GM12878 (cell line): ENCODE measurements at regions not wholly inside any gene's neighbourhood (a gene's known extent, or its start where the extent isn't known, plus 50 kb on each side); places are given as distances from the start of the nearest gene placed in this dataset.

ENCODE experiments used
- ATAC-seq: fragments of 200-7000 bp; cut with Tn5 transposase; 3 replicates; pipeline ENCODE4 v1.9.1; 2020; ENCODE audit warnings: mild to moderate bottlenecking, moderate library complexity
- BruUV-seq: library from RNA; stranded (reverse); fragments of 400-500 nt; replicated peaks from 2 replicates; lab custom pipeline; 2021; lab: Mats Ljungman, UMichigan
- CTCF ChIA-PET: fragments of 300-600 bp; sonication (Branson Sonifier 250); formaldehyde crosslinking; extraction: SDS; loops from one replicate; lab custom pipeline; 2021; ENCODE audit warnings: inconsistent platforms; lab: Yijun Ruan, JAX
- POLR2A ChIA-PET: fragments of 350-600 bp; formaldehyde crosslinking; extraction: SDS; loops from one replicate; lab custom pipeline; 2021; ENCODE audit warnings: inconsistent platforms; lab: Charles Lee
- RAD21 ChIA-PET: fragments of 300-600 bp; sonication (Branson Sonifier 250); formaldehyde crosslinking; loops from one replicate; lab custom pipeline; 2023; ENCODE audit warnings: antibody characterized with exemption; ENCODE audit not compliant: unreplicated experiment; lab: Charles Lee
- SMC1A ChIA-PET: fragments of 300-600 bp; sonication (Branson Sonifier 250); formaldehyde crosslinking; loops from one replicate; lab custom pipeline; 2023; ENCODE audit not compliant: unreplicated experiment, uncharacterized antibody; lab: Charles Lee
- DNase-seq: peaks from one replicate; pipeline ENCODE4 v3.0.0-alpha.2; 2011; ENCODE audit warnings: low read depth, low spot score
- FAIRE-seq: peaks from 3 replicates; lab custom pipeline; 2011; peaks lifted over from hg19 to GRCh38; lab: Jason Lieb, UNC
- H2AFZ ChIP-seq: 2 replicates; pipeline ENCODE4 v1.6.0; 2011; ENCODE audit warnings: low read depth, low read length, control low read depth; ENCODE audit not compliant: control insufficient read depth
- H3K27ac ChIP-seq: 2 replicates; pipeline ENCODE4 v1.5.1; 2011; ENCODE audit warnings: control low read depth; ENCODE audit not compliant: control insufficient read depth, insufficient read depth
- H3K27me3 ChIP-seq, 2 experiments: replicated peaks in 1 of 2; 2 replicates each; pipeline versions ENCODE4 v1.6.0 to v1.6.1; 2011; ENCODE audit warnings: low read length in 1 of 2; ENCODE audit not compliant: control insufficient read depth in 2 of 2, insufficient read depth in 2 of 2
- H3K36me3 ChIP-seq, 2 experiments: 2 replicates each; pipeline ENCODE4 v1.5.1; 2011; ENCODE audit warnings: low read length in 1 of 2; ENCODE audit not compliant: control insufficient read depth in 2 of 2, insufficient read depth in 2 of 2
- H3K4me1 ChIP-seq: 2 replicates; pipeline ENCODE4 v1.6.1; 2011; ENCODE audit warnings: mild to moderate bottlenecking, low read length, moderate library complexity, mixed read lengths; ENCODE audit not compliant: control insufficient read depth, insufficient read depth
- H3K4me2 ChIP-seq: 2 replicates; pipeline ENCODE4 v1.6.0; 2011; ENCODE audit warnings: control low read depth; ENCODE audit not compliant: control insufficient read depth, insufficient read depth
- H3K4me3 ChIP-seq: fragments of 200-600 bp; sonication (generic); 2 replicates; pipeline ENCODE4 v1.5.1; 2016
- H3K79me2 ChIP-seq: 2 replicates; pipeline ENCODE4 v1.6.0; 2011; ENCODE audit warnings: low read length; ENCODE audit not compliant: control insufficient read depth, insufficient read depth
- H3K9ac ChIP-seq: 2 replicates; pipeline ENCODE4 v1.8.0; 2011; ENCODE audit warnings: low read length, control low read depth, mixed read lengths; ENCODE audit not compliant: control insufficient read depth, insufficient read depth
- H3K9me3 ChIP-seq: replicated peaks from 3 replicates; pipeline ENCODE4 v1.5.1; 2011; ENCODE audit warnings: mild to moderate bottlenecking, low read length; ENCODE audit not compliant: control insufficient read depth, insufficient read depth
- H4K20me1 ChIP-seq: 2 replicates; pipeline ENCODE4 v1.6.0; 2011; ENCODE audit not compliant: control insufficient read depth, insufficient read depth
- DPF2 ChIP-seq: fragments of 450-650 bp; IDR thresholded peaks from 2 replicates; pipeline ENCODE4 v1.6.1; 2017; ENCODE audit warnings: mild to moderate bottlenecking
- MXI1 ChIP-seq: fragments of 150-350 bp; IDR thresholded peaks from 2 replicates; pipeline ENCODE4 v1.6.1; 2011; ENCODE audit warnings: low read depth, mild to moderate bottlenecking, inconsistent platforms, low read length, improper control_type of control experiment
- MYC ChIP-seq: IDR thresholded peaks from 2 replicates; pipeline ENCODE4 v1.6.1; 2011; ENCODE audit warnings: mild to moderate bottlenecking, low read length, moderate library complexity, inconsistent platforms; ENCODE audit not compliant: insufficient read depth, insufficient replicate concordance, insufficient read length, severe bottlenecking
- SIX5 ChIP-seq: IDR thresholded peaks from 2 replicates; pipeline ENCODE4 v1.6.1; 2011; ENCODE audit warnings: mild to moderate bottlenecking, low read depth, low read length, moderate library complexity; ENCODE audit not compliant: severe bottlenecking
- SPI1 ChIP-seq: IDR thresholded peaks from 2 replicates; pipeline ENCODE4 v1.6.1; 2011; ENCODE audit warnings: low read depth, mild to moderate bottlenecking, low read length, moderate library complexity, borderline replicate concordance; ENCODE audit not compliant: insufficient read depth
- STAT3 ChIP-seq: IDR thresholded peaks from 2 replicates; pipeline ENCODE4 v1.6.1; 2011; ENCODE audit warnings: low read depth, low read length, improper control_type of control experiment
- TAF1 ChIP-seq: IDR thresholded peaks from 2 replicates; pipeline ENCODE4 v1.6.1; 2011; ENCODE audit warnings: mild to moderate bottlenecking, low read depth, low read length, borderline replicate concordance
- WGBS: methylation state at CpG from one replicate; pipeline ENCODE4 v1.1.6; 2016; ENCODE audit warnings: low lambda C conversion rate; ENCODE audit not compliant: insufficient replicate concordance, insufficient coverage; ENCODE audit errors: missing lambda C conversion rate; 5-methylcytosine and 5-hydroxymethylcytosine counted together
- in situ Hi-C: fragments of 300-500 bp; cut with MboI; formaldehyde crosslinking; loops from 9 replicates; pipeline ENCODE4 v1.14.3; 2018; ENCODE audit warnings: mixed read lengths
- intact Hi-C: fragments of 100-400 bp; cut with micrococcal nuclease; formaldehyde crosslinking; loops from one replicate; pipeline ENCODE4 v1.14.2; 2022; ENCODE audit not compliant: unreplicated experiment
- TF ChIP-seq, protein P1 (sequence below): fragments of 450-650 bp; IDR thresholded peaks from 2 replicates; pipeline ENCODE4 v1.6.1; 2016; ENCODE audit warnings: mild to moderate bottlenecking, moderate library complexity, borderline replicate concordance

DNA sequence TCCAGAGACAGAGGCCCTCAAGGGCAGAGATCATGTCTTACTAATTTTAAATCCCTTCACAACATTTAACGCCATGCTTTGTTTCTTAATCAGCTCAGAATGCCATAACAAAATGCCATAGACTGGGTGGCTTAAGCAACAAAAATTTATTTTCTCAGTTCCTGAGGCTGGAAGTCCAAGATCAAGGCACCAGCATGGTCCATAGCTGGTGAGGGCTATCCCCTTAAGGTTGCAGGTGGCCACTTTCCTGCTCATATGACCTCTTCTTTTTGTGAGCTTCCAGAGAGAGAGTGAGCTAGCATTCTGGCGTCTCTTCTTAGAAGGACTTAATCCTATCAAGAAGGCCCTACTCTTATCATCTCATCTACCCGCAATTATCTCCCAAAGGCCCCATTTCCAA, 470.3 kb downstream of the ZNF608 start:
- FAIRE-seq (no peak), DNase-seq (no peak), ATAC-seq (no peak)
- Histone ChIP-seq H3K27me3 (no peaks in the 10 kb centered on the region), H3K79me2 (no peaks in the 10 kb centered on the region), H3K4me1 (no peaks in the 10 kb centered on the region), H3K36me3 (no peaks in the 10 kb centered on the region), H2AFZ (no peak overlapping the region), H3K9ac (no peak overlapping the region), H4K20me1 (no peaks in the 10 kb centered on the region), H3K4me2 (no peak overlapping the region), H3K9me3 (no peaks in the 10 kb centered on the region), H3K27ac (no peak overlapping the region), H3K4me3 (no peak overlapping the region)
- 48% methylated on average over 3 of the region's 3 CpGs for WGBS
- RAD21 ChIA-PET = no interaction called here
- TF ChIP-seq MXI1 (no peak), SPI1 (no peak), SIX5 (no peak), STAT3 (no peak), DPF2 (no peak), TAF1 (no peak), MYC (no peak)
- TF ChIP-seq, protein P1, sequence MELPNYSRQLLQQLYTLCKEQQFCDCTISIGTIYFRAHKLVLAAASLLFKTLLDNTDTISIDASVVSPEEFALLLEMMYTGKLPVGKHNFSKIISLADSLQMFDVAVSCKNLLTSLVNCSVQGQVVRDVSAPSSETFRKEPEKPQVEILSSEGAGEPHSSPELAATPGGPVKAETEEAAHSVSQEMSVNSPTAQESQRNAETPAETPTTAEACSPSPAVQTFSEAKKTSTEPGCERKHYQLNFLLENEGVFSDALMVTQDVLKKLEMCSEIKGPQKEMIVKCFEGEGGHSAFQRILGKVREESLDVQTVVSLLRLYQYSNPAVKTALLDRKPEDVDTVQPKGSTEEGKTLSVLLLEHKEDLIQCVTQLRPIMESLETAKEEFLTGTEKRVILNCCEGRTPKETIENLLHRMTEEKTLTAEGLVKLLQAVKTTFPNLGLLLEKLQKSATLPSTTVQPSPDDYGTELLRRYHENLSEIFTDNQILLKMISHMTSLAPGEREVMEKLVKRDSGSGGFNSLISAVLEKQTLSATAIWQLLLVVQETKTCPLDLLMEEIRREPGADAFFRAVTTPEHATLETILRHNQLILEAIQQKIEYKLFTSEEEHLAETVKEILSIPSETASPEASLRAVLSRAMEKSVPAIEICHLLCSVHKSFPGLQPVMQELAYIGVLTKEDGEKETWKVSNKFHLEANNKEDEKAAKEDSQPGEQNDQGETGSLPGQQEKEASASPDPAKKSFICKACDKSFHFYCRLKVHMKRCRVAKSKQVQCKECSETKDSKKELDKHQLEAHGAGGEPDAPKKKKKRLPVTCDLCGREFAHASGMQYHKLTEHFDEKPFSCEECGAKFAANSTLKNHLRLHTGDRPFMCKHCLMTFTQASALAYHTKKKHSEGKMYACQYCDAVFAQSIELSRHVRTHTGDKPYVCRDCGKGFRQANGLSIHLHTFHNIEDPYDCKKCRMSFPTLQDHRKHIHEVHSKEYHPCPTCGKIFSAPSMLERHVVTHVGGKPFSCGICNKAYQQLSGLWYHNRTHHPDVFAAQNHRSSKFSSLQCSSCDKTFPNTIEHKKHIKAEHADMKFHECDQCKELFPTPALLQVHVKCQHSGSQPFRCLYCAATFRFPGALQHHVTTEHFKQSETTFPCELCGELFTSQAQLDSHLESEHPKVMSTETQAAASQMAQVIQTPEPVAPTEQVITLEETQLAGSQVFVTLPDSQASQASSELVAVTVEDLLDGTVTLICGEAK = no peak
- intact Hi-C loops = no loop called here
- in situ Hi-C loops = no loop called here
- CTCF ChIA-PET = no interaction called here
- POLR2A ChIA-PET = no interaction called here
- no TSS peak for BruUV-seq
- SMC1A ChIA-PET = no interaction called here
